ENCODE measurements at regions not wholly inside any gene's neighbourhood (a gene's known extent, or its start where the extent isn't known, plus 50 kb on each side); places are given as distances from the start of the nearest gene placed in this dataset.
"Not testable (repeated sequence)": the region's sequence is repeated elsewhere in the genome, so short reads cannot be mapped to it uniquely, and the experiment has no call there.

DNA sequence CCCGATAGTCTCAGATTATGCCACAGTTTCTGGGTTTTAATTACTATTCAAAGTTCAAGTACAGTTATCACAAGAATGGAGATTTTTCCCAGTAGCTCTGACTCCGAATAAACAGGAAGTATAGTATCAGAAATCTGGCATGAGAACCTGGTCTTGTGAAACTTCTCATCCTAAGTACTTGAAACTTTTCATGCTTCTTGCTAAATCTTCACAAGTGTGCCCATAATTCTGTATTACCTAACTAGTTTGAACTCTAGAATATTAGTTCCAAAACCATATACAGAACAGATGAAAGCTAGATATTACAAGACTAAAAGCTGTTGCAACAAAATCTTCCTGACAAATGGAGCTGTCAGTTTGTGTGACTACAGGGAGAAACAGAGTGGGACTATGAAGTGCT, 70.5 kb upstream of the CSNK1A1L start:
- 18% methylated on average over 2 of the region's 2 CpGs for WGBS
- Histone ChIP-seq H3K4me1 (ENCODE audit: insufficient read depth) (no peaks in the 10 kb centered on the region), H3K27ac (ENCODE audit: low read depth) (no peak overlapping the region), H3K4me3 (ENCODE audit: low read depth, low read length) (no peak overlapping the region), H3K36me3 (ENCODE audit: insufficient read depth) (no peaks in the 10 kb centered on the region)
- no peak for DNase-seq (ENCODE audit: extremely low spot score)

DNA sequence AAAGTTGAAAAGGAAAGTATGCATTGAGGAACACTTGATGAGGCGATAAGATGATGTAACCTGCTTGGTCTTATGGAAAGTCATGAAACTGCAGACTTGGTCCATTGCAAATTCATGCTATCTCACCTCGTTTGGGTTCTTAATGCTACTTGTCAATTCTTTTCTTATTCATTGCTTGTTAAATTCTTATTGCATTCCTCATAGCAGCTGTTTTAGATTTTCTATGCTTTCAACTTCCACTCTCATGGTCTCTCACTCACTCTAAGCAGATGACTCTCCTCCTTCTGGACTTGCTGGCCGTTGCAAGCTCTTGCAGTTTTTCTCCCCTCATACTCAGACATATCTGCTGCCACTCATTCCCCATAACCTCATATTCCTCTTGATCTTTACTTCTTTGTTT, 67.8 kb upstream of the CSNK1A1L start:
- no peak overlapping the region for H3K4me3 ChIP-seq (ENCODE audit: low read depth, low read length)
- H3K4me1 ChIP-seq (ENCODE audit: insufficient read depth), result no peaks in the 10 kb centered on the region
- no peak for DNase-seq (ENCODE audit: extremely low spot score)
- H3K27ac ChIP-seq (ENCODE audit: low read depth), result no peak overlapping the region
- no peaks in the 10 kb centered on the region for H3K36me3 ChIP-seq (ENCODE audit: insufficient read depth)
- WGBS, result 63% methylated on average over 3 of the region's 3 CpGs

- not testable (repeated sequence) for H3K4me1 ChIP-seq (ENCODE audit: insufficient read depth); H3K27ac ChIP-seq (ENCODE audit: low read depth); H3K4me3 ChIP-seq (ENCODE audit: low read depth, low read length); H3K36me3 ChIP-seq (ENCODE audit: insufficient read depth); DNase-seq (ENCODE audit: extremely low spot score)
- 59% methylated on average over 11 of the region's 11 CpGs for WGBS
Measured at GRCh38 chr13:37172226-37172625, 66.8 kb upstream of the CSNK1A1L start.

- Histone ChIP-seq H3K4me1 (ENCODE audit: insufficient read depth) (no peaks in the 10 kb centered on the region), H3K27ac (ENCODE audit: low read depth) (no peak overlapping the region), H3K4me3 (ENCODE audit: low read depth, low read length) (no peak overlapping the region), H3K36me3 (ENCODE audit: insufficient read depth) (no peaks in the 10 kb centered on the region)
- no peak for DNase-seq (ENCODE audit: extremely low spot score)
Measured at GRCh38 chr13:37168926-37169325, 63.5 kb upstream of the CSNK1A1L start.

- no peak overlapping the region for H3K4me3 ChIP-seq (ENCODE audit: low read depth, low read length)
- no peaks in the 10 kb centered on the region for H3K36me3 ChIP-seq (ENCODE audit: insufficient read depth)
- WGBS, result 66% methylated on average over 3 of the region's 3 CpGs
- DNase-seq (ENCODE audit: extremely low spot score), result no peak
- no peak overlapping the region for H3K27ac ChIP-seq (ENCODE audit: low read depth)
- H3K4me1 ChIP-seq (ENCODE audit: insufficient read depth), result no peaks in the 10 kb centered on the region
Measured at GRCh38 chr13:37168151-37168550, 62.7 kb upstream of the CSNK1A1L start.

GRCh38 chr13:37164635-37165034, 59.2 kb upstream of the CSNK1A1L start:
- no peaks in the 10 kb centered on the region for H3K36me3 ChIP-seq (ENCODE audit: insufficient read depth)
- WGBS, result 90% methylated on average over 2 of the region's 2 CpGs
- no peak overlapping the region for H3K27ac ChIP-seq (ENCODE audit: low read depth)
- H3K4me1 ChIP-seq (ENCODE audit: insufficient read depth), result no peaks in the 10 kb centered on the region
- DNase-seq (ENCODE audit: extremely low spot score), result no peak
- H3K4me3 ChIP-seq (ENCODE audit: low read depth, low read length), result no peak overlapping the region

DNA sequence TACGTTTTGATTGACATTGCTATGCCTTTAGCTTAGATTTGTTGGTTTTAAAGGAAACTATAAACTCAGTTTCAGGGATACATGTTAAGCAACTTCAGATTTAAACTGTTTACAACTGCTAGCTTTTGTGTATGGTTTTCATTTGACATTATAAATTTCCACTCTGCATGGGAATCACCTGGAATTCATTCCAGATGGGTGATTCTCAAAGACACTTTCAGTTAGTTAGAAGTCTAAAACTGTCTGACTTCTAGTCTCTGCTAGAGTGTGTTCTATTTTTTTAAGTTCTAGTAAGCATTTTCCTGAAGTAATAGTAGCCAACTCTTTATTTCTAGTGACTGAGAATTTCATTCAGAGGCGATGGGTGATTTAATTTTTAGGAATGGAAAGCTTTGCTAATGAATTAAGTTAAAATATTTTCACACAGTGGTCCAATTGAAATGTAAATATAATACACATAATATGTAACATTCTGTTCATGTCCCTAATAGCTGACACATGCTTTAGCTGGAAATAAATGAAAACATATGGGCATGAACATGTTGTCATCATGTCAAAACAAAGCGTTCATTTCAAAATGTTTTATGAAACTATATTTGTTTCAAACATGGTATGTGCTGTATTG, 58.3 kb upstream of the CSNK1A1L start:
- Histone ChIP-seq H3K27ac (ENCODE audit: low read depth) (no peak overlapping the region), H3K4me1 (ENCODE audit: insufficient read depth) (no peaks in the 10 kb centered on the region), H3K4me3 (ENCODE audit: low read depth, low read length) (no peak overlapping the region), H3K36me3 (ENCODE audit: insufficient read depth) (no peaks in the 10 kb centered on the region)
- WGBS, result 53% methylated on average over 3 of the region's 3 CpGs
- DNase-seq (ENCODE audit: extremely low spot score), result no peak

DNA sequence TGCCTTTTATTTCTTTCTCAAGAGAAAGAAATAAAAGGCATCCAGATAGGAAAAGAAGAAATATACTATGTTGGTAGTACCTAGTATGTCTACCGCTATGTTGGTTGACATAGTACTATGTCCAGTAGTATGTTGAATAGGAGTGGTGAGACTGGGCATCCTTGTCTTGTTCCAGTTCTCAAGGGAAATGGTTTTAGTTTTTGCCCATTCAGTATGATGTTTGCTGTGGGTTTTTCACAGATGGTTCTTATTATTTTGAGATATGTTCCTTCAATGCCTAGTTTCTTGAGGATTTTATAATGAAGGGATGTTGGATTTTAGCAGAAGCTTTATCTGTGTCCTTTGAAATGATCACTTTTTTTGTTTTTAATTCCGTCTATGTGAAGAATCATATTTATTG, 53.0 kb upstream of the CSNK1A1L start:
- no peaks in the 10 kb centered on the region for H3K4me1 ChIP-seq (ENCODE audit: insufficient read depth)
- H3K4me3 ChIP-seq (ENCODE audit: low read depth, low read length), result no peak overlapping the region
- WGBS, result 98% methylated on average over 2 of the region's 2 CpGs
- no peak overlapping the region for H3K27ac ChIP-seq (ENCODE audit: low read depth)
- no peak for DNase-seq (ENCODE audit: extremely low spot score)
- H3K36me3 ChIP-seq (ENCODE audit: insufficient read depth), result no peaks in the 10 kb centered on the region

DNA sequence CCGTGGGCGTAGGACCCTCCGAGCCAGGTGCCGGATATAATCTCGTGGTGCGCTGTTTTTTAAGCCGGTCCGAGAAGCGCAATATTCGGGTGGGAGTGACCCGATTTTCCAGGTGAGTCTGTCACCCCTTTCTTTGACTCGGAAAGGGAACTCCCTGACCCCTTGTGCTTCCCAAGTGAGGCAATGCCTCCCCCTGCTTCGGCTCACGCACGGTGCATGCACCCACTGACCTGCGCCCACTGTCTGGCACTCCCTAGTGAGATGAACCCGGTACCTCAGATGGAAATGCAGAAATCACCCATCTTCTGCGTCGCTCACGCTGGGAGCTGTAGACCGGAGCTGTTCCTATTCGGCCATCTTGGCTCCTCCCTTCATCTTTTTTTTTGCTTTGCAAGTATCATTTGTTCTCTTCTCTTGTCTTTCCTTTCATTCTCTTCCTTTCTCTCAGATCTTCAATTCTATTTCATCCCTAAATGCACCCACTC, 50.2 kb upstream of the CSNK1A1L start:
- H3K36me3 ChIP-seq (ENCODE audit: insufficient read depth); H3K4me3 ChIP-seq (ENCODE audit: low read depth, low read length); H3K4me1 ChIP-seq (ENCODE audit: insufficient read depth); H3K27ac ChIP-seq (ENCODE audit: low read depth); DNase-seq (ENCODE audit: extremely low spot score): not testable (repeated sequence)
- 88% methylated on average over 22 of the region's 22 CpGs for WGBS
